ENCODE measurements at regions not wholly inside any gene's neighbourhood (a gene's known extent, or its start where the extent isn't known, plus 50 kb on each side); places are given as distances from the start of the nearest gene placed in this dataset.

DNA sequence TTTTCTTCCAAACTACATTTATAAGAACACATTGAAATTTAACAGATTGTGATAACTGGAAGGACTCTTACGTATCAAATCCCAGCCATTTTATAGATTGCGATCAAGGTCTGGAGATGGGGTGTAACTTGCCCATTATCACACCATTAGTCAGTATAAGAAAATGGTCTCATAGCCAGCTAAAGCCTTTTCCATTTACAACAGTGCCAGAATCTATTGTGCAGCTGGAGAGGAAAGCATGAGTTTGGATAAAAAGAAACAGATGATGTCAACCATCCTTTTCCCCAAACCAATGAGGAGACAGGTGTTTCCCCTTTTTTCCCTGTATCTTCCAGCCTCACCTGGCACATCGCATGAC lies 658.8 kb downstream of the ACTL7B start:
- TF ChIP-seq EZH2 (IDR thresholded peaks at IDR 0.05; ENCODE audit: low read depth, unreplicated experiment) (no peak), ZNF114 (CRISPR knock-in tag; IDR thresholded peaks at IDR 0.05) (no peak), POLR2AphosphoS5 (IDR thresholded peaks at IDR 0.05; ENCODE audit: low read depth) (no peak), CREB1 (CRISPR knock-in tag; IDR thresholded peaks at IDR 0.05; ENCODE audit: low read depth) (no peak), JUNB (IDR thresholded peaks at IDR 0.05; ENCODE audit: unreplicated experiment) (no peak), NANOG (IDR thresholded peaks at IDR 0.05; ENCODE audit: borderline replicate concordance) (no peak), ZNF331 (CRISPR knock-in tag; IDR thresholded peaks at IDR 0.05; ENCODE audit: low read depth) (no peak)
- TF ChIP-seq, protein P1, sequence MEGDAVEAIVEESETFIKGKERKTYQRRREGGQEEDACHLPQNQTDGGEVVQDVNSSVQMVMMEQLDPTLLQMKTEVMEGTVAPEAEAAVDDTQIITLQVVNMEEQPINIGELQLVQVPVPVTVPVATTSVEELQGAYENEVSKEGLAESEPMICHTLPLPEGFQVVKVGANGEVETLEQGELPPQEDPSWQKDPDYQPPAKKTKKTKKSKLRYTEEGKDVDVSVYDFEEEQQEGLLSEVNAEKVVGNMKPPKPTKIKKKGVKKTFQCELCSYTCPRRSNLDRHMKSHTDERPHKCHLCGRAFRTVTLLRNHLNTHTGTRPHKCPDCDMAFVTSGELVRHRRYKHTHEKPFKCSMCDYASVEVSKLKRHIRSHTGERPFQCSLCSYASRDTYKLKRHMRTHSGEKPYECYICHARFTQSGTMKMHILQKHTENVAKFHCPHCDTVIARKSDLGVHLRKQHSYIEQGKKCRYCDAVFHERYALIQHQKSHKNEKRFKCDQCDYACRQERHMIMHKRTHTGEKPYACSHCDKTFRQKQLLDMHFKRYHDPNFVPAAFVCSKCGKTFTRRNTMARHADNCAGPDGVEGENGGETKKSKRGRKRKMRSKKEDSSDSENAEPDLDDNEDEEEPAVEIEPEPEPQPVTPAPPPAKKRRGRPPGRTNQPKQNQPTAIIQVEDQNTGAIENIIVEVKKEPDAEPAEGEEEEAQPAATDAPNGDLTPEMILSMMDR (conservative IDR thresholded peaks at IDR 0.05; ENCODE audit: low read depth in 2 of 2), result no peak
- TF ChIP-seq, protein P2, sequence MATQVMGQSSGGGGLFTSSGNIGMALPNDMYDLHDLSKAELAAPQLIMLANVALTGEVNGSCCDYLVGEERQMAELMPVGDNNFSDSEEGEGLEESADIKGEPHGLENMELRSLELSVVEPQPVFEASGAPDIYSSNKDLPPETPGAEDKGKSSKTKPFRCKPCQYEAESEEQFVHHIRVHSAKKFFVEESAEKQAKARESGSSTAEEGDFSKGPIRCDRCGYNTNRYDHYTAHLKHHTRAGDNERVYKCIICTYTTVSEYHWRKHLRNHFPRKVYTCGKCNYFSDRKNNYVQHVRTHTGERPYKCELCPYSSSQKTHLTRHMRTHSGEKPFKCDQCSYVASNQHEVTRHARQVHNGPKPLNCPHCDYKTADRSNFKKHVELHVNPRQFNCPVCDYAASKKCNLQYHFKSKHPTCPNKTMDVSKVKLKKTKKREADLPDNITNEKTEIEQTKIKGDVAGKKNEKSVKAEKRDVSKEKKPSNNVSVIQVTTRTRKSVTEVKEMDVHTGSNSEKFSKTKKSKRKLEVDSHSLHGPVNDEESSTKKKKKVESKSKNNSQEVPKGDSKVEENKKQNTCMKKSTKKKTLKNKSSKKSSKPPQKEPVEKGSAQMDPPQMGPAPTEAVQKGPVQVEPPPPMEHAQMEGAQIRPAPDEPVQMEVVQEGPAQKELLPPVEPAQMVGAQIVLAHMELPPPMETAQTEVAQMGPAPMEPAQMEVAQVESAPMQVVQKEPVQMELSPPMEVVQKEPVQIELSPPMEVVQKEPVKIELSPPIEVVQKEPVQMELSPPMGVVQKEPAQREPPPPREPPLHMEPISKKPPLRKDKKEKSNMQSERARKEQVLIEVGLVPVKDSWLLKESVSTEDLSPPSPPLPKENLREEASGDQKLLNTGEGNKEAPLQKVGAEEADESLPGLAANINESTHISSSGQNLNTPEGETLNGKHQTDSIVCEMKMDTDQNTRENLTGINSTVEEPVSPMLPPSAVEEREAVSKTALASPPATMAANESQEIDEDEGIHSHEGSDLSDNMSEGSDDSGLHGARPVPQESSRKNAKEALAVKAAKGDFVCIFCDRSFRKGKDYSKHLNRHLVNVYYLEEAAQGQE (IDR thresholded peaks at IDR 0.05; ENCODE audit: unreplicated experiment), result no peak
- TF ChIP-seq, protein P3, sequence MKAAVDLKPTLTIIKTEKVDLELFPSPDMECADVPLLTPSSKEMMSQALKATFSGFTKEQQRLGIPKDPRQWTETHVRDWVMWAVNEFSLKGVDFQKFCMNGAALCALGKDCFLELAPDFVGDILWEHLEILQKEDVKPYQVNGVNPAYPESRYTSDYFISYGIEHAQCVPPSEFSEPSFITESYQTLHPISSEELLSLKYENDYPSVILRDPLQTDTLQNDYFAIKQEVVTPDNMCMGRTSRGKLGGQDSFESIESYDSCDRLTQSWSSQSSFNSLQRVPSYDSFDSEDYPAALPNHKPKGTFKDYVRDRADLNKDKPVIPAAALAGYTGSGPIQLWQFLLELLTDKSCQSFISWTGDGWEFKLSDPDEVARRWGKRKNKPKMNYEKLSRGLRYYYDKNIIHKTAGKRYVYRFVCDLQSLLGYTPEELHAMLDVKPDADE (IDR thresholded peaks at IDR 0.05), result no peak
- TF ChIP-seq, protein P4, sequence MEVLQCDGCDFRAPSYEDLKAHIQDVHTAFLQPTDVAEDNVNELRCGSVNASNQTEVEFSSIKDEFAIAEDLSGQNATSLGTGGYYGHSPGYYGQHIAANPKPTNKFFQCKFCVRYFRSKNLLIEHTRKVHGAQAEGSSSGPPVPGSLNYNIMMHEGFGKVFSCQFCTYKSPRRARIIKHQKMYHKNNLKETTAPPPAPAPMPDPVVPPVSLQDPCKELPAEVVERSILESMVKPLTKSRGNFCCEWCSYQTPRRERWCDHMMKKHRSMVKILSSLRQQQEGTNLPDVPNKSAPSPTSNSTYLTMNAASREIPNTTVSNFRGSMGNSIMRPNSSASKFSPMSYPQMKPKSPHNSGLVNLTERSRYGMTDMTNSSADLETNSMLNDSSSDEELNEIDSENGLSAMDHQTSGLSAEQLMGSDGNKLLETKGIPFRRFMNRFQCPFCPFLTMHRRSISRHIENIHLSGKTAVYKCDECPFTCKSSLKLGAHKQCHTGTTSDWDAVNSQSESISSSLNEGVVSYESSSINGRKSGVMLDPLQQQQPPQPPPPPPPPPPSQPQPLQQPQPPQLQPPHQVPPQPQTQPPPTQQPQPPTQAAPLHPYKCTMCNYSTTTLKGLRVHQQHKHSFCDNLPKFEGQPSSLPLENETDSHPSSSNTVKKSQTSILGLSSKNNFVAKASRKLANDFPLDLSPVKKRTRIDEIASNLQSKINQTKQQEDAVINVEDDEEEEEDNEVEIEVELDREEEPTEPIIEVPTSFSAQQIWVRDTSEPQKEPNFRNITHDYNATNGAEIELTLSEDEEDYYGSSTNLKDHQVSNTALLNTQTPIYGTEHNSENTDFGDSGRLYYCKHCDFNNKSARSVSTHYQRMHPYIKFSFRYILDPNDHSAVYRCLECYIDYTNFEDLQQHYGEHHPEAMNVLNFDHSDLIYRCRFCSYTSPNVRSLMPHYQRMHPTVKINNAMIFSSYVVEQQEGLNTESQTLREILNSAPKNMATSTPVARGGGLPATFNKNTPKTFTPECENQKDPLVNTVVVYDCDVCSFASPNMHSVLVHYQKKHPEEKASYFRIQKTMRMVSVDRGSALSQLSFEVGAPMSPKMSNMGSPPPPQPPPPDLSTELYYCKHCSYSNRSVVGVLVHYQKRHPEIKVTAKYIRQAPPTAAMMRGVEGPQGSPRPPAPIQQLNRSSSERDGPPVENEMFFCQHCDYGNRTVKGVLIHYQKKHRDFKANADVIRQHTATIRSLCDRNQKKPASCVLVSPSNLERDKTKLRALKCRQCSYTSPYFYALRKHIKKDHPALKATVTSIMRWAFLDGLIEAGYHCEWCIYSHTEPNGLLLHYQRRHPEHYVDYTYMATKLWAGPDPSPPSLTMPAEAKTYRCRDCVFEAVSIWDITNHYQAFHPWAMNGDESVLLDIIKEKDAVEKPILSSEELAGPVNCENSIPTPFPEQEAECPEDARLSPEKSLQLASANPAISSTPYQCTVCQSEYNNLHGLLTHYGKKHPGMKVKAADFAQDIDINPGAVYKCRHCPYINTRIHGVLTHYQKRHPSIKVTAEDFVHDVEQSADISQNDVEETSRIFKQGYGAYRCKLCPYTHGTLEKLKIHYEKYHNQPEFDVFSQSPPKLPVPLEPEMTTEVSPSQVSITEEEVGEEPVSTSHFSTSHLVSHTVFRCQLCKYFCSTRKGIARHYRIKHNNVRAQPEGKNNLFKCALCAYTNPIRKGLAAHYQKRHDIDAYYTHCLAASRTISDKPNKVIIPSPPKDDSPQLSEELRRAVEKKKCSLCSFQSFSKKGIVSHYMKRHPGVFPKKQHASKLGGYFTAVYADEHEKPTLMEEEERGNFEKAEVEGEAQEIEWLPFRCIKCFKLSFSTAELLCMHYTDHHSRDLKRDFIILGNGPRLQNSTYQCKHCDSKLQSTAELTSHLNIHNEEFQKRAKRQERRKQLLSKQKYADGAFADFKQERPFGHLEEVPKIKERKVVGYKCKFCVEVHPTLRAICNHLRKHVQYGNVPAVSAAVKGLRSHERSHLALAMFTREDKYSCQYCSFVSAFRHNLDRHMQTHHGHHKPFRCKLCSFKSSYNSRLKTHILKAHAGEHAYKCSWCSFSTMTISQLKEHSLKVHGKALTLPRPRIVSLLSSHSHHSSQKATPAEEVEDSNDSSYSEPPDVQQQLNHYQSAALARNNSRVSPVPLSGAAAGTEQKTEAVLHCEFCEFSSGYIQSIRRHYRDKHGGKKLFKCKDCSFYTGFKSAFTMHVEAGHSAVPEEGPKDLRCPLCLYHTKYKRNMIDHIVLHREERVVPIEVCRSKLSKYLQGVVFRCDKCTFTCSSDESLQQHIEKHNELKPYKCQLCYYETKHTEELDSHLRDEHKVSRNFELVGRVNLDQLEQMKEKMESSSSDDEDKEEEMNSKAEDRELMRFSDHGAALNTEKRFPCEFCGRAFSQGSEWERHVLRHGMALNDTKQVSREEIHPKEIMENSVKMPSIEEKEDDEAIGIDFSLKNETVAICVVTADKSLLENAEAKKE (CRISPR knock-in tag; IDR thresholded peaks at IDR 0.05), result no peak

Measured in GM23338 (cell line).